Glutamatergic neuron (in vitro differentiated cells): ENCODE measurements at regions not wholly inside any gene's neighbourhood (a gene's known extent, or its start where the extent isn't known, plus 50 kb on each side); places are given as distances from the start of the nearest gene placed in this dataset.

Experiments
- DNase-seq: peaks from one replicate; pipeline ENCODE4 v3.0.0; 2022
- H3K27ac Mint-ChIP-seq: one replicate; pipeline ENCODE4 v1.8.0; 2020; ENCODE audit warnings: mild to moderate bottlenecking, mixed read lengths, inconsistent platforms; ENCODE audit not compliant: unreplicated experiment
- H3K27me3 Mint-ChIP-seq: one replicate; pipeline ENCODE4 v1.8.0; 2020; ENCODE audit warnings: mild to moderate bottlenecking, moderate library complexity, mixed read lengths, inconsistent platforms; ENCODE audit not compliant: unreplicated experiment
- H3K36me3 Mint-ChIP-seq: one replicate; pipeline ENCODE4 v1.8.0; 2020; ENCODE audit warnings: mild to moderate bottlenecking, mixed read lengths, inconsistent platforms; ENCODE audit not compliant: unreplicated experiment
- H3K4me1 Mint-ChIP-seq: one replicate; pipeline ENCODE4 v1.8.0; 2020; ENCODE audit warnings: mild to moderate bottlenecking, low read depth, mixed read lengths, inconsistent platforms; ENCODE audit not compliant: unreplicated experiment
- H3K4me3 Mint-ChIP-seq: one replicate; pipeline ENCODE4 v1.8.0; 2020; ENCODE audit warnings: mild to moderate bottlenecking, mixed read lengths, inconsistent platforms; ENCODE audit not compliant: unreplicated experiment
- H3K9me3 Mint-ChIP-seq: one replicate; pipeline ENCODE4 v1.8.0; 2020; ENCODE audit warnings: mild to moderate bottlenecking, moderate library complexity, mixed read lengths, inconsistent platforms; ENCODE audit not compliant: unreplicated experiment
- TF ChIP-seq, protein P1 (sequence below): fragments of 200-600 bp; sonication (generic); IDR thresholded peaks from one replicate; pipeline ENCODE4 v1.5.0; 2021; ENCODE audit not compliant: partially characterized antibody, unreplicated experiment

DNA sequence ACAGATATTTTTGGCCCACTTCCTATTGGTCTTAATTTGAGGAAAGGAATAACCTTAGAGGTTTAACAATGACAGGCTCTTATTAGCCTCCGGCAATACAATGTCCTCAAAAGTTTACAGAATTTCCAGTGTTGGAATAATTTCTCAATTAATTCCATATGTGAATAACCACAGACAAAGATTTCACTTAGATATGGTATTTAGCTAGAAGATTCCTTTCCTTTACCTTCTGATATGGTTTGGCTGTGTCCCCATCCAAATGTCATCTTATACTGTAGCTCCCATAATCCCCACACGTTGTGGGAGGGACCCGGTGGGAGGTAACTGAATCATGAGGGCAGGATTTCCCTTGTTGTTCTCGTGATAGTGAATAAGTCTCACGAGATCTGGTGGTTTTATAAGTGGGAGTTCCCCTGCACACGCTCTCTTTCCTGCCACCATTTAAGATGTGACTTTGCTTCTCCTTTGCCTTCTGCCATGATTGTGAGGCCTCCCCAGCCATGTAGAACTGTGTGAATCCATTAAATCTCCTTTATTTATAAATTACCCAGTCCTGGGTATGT lies 54.9 kb upstream of the RGS7 start:
- H3K27ac Mint-ChIP-seq, result no peak overlapping the region

DNA sequence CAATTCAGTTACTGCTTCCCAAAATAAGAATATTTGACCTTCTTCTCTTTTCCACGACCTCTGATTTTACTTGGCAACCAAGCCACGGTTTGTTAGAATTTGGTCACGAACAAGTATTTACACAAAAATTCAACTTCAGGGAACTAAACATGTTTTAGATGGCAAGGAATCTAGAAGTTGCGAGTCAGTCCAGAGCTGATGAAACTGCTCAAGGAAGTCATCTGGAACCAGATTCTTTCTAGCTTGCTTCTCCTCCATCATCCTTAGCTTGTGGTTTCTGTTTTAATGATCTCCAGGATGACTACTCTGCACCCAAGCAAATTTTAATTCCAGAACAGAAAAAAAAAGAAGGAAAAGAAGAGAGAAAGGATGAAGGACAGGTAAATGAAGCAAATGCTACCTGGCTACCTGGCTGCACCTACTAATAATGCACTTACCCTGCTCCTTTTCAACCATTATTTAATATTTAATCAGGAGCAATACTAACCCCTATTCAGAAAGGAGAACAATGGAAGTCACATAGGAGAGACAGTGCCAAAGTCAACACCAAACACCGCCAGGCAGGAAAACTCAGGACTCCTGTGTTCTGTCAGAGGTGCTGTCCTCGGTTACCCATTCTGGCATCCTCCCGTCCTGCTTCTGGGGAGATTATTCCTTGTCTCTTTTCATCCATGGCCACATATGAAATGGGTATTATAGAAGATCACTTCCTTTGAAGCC lies 54.2 kb upstream of the RGS7 start:
- no peak for DNase-seq
- TF ChIP-seq, protein P1, sequence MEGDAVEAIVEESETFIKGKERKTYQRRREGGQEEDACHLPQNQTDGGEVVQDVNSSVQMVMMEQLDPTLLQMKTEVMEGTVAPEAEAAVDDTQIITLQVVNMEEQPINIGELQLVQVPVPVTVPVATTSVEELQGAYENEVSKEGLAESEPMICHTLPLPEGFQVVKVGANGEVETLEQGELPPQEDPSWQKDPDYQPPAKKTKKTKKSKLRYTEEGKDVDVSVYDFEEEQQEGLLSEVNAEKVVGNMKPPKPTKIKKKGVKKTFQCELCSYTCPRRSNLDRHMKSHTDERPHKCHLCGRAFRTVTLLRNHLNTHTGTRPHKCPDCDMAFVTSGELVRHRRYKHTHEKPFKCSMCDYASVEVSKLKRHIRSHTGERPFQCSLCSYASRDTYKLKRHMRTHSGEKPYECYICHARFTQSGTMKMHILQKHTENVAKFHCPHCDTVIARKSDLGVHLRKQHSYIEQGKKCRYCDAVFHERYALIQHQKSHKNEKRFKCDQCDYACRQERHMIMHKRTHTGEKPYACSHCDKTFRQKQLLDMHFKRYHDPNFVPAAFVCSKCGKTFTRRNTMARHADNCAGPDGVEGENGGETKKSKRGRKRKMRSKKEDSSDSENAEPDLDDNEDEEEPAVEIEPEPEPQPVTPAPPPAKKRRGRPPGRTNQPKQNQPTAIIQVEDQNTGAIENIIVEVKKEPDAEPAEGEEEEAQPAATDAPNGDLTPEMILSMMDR, result no peak
- peaks cover 4% of the 10 kb centered on the region for H3K9me3 Mint-ChIP-seq
- no peak overlapping the region for H3K27ac Mint-ChIP-seq
- H3K27me3 Mint-ChIP-seq, result peaks cover 3% of the 10 kb centered on the region
- H3K4me1 Mint-ChIP-seq, result peaks cover 17% of the 10 kb centered on the region
- H3K4me3 Mint-ChIP-seq, result no peak overlapping the region
- no peaks in the 10 kb centered on the region for H3K36me3 Mint-ChIP-seq

More for the DNA sequence above, 54.9 kb upstream of the RGS7 start:
- TF ChIP-seq, protein P1, result no peak
- Mint-ChIP-seq H3K4me1 (peaks cover 17% of the 10 kb centered on the region), H3K27me3 (peaks cover 3% of the 10 kb centered on the region), H3K9me3 (peaks cover 4% of the 10 kb centered on the region), H3K36me3 (no peaks in the 10 kb centered on the region), H3K4me3 (no peak overlapping the region)
- DNase-seq, result no peak

DNA sequence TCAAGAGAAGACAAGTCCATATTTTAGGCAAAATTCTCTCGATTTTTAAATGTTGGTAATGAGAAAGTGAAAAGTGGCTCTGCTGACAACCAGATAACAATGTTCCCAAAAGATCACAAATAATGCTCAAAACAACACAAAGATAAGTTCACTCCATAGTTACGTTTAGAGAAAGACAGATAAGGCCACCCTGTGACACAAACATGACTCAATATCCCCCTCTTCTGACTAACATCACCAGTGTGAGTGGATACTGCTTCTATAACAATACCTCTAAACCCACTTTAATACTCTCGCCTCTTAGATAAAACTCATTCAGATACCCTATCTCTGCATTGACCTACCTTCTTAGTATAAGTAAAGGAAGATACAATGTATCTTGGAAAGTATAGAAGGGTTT lies 51.2 kb upstream of the RGS7 start:
- no peak overlapping the region for H3K4me3 Mint-ChIP-seq
- no peak for DNase-seq
- H3K27ac Mint-ChIP-seq, result no peak overlapping the region
- H3K27me3 Mint-ChIP-seq, result peaks cover 3% of the 10 kb centered on the region
- H3K9me3 Mint-ChIP-seq, result peaks cover 4% of the 10 kb centered on the region
- no peaks in the 10 kb centered on the region for H3K36me3 Mint-ChIP-seq
- TF ChIP-seq, protein P1, result no peak
- peaks cover 12% of the 10 kb centered on the region for H3K4me1 Mint-ChIP-seq
